GM12875 (cell line): ENCODE measurements at regions not wholly inside any gene's neighbourhood (a gene's known extent, or its start where the extent isn't known, plus 50 kb on each side); places are given as distances from the start of the nearest gene placed in this dataset.
A peak's percentile ranks its signal among the peaks of the same experiment; 100 is the strongest.
"Not testable (repeated sequence)": the region's sequence is repeated elsewhere in the genome, so short reads cannot be mapped to it uniquely, and the experiment has no call there.

ENCODE experiments used
- H3K4me3 ChIP-seq: one replicate; pipeline ENCODE4 v1.5.1; 2011; ENCODE audit warnings: low read depth, low read length, control low read depth
- TF ChIP-seq, protein P1 (sequence below): IDR thresholded peaks from 2 replicates; pipeline ENCODE4 v1.5.1; 2011; ENCODE audit warnings: low read depth, mild to moderate bottlenecking, control low read depth, inconsistent platforms, low read length, moderate library complexity, borderline replicate concordance; ENCODE audit not compliant: insufficient read depth

- TF ChIP-seq, protein P1, sequence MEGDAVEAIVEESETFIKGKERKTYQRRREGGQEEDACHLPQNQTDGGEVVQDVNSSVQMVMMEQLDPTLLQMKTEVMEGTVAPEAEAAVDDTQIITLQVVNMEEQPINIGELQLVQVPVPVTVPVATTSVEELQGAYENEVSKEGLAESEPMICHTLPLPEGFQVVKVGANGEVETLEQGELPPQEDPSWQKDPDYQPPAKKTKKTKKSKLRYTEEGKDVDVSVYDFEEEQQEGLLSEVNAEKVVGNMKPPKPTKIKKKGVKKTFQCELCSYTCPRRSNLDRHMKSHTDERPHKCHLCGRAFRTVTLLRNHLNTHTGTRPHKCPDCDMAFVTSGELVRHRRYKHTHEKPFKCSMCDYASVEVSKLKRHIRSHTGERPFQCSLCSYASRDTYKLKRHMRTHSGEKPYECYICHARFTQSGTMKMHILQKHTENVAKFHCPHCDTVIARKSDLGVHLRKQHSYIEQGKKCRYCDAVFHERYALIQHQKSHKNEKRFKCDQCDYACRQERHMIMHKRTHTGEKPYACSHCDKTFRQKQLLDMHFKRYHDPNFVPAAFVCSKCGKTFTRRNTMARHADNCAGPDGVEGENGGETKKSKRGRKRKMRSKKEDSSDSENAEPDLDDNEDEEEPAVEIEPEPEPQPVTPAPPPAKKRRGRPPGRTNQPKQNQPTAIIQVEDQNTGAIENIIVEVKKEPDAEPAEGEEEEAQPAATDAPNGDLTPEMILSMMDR, result no peak
- no peak overlapping the region for H3K4me3 ChIP-seq
Observed at GRCh38 chr14:106511006-106511799, 984.8 kb downstream of the TMEM121 start.

DNA sequence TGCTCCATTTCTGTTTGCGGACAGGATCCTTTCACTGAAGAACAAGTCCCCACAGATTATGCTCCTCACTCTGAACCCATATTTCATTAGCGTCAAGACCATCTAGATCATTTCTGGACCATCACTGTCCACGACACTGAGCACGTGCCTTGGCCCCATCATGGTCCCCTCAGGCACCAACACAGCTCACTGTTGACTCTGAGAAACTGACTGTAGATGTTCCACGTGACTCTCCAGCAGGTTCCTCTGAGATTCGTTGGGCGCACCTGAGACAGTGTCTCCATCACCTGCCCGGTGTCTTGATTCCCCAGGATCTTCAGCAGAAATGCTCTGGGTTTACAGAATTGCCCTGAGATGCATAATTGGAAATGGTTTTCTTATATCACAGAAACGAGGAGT is 985.4 kb downstream of the TMEM121 start:
- TF ChIP-seq, protein P1, result no peak
- no peak overlapping the region for H3K4me3 ChIP-seq

DNA sequence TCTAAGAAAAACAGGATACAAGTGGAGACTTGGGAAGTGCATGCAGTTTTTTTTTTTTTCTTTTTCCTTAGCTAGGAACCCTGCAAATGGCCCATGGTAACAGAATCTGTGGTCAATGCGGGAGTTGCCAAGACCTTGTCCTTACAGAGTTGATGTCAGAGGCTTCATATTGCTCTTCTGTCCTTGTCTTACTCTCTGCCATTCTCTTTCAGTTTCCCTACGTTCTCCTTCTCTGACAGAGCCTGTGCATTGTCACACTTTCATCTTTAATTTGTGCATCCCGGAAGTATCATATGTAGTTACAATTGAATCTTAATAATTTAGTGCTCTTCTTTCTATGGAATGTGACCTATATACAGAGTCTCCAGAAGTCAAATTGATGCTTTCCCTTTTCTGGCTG is 986.9 kb downstream of the TMEM121 start:
- TF ChIP-seq, protein P1, result no peak
- H3K4me3 ChIP-seq, result no peak overlapping the region

DNA sequence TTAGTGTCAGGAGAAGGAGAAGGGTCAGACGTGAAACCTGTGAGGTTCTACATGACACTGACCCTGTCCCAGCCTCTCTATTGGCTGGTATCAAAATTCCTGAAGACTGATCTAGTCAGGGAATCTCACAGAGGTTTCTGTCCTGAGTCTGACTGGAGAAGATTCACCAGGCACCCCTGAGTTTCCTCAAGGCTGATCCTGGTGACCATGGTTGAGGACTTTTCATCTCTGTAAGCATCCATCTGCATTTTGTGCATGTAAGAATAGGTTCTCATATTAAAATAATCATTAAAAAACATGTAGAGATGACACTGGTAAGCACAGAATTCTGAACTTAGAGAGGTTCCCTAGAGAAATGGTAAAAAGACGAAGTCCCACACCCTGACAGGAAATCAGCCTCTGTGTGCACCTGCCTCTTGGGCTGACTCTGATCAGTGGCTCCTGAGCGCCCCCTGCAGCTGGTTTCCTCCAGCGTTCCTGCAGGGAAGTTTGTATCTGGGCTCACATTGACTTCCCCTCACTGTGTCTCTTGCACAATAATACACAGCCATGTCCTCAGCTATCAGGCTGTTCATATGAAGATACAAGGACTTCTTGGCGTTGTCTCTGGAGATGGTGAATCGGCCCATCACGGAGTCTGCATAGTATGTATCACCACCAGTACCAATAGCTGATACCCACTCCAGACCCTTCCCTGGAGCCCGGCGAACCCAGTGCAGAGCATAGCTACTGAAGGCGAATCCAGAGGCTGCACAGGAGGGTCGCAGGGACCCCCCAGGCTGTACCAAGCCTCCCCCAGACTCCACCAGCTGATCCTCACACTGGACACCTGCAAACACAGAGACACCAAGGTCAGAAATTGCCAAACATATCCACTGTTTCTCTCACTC is 991.9 kb downstream of the TMEM121 start:
- TF ChIP-seq, protein P1, result peak; percentile 74
- H3K4me3 ChIP-seq, result no peak overlapping the region

- not testable (repeated sequence) for H3K4me3 ChIP-seq
Observed at GRCh38 chr14:106522118-106522517, 995.7 kb downstream of the TMEM121 start.

GRCh38 chr14:106522990-106523389 is 996.6 kb downstream of the TMEM121 start:
- no peak overlapping the region for H3K4me3 ChIP-seq
- TF ChIP-seq, protein P1, result no peak

GRCh38 chr14:106528717-106529116 is 1002.3 kb downstream of the TMEM121 start:
- H3K4me3 ChIP-seq, result no peak overlapping the region
- TF ChIP-seq, protein P1, result no peak
